Neutrophil (primary cell): ENCODE measurements at regions not wholly inside any gene's neighbourhood (a gene's known extent, or its start where the extent isn't known, plus 50 kb on each side); places are given as distances from the start of the nearest gene placed in this dataset.

Source experiments
- H3K27ac ChIP-seq: fragments of 200-600 bp; sonication (generic); 2 replicates; pipeline ENCODE4 v1.5.1; 2016; ENCODE audit warnings: mild to moderate bottlenecking, moderate library complexity
- H3K27me3 ChIP-seq: fragments of 200-600 bp; sonication (generic); 2 replicates; pipeline ENCODE4 v1.6.0; 2016; ENCODE audit warnings: mild to moderate bottlenecking
- H3K36me3 ChIP-seq: fragments of 200-600 bp; sonication (generic); 2 replicates; pipeline ENCODE4 v1.5.1; 2017
- H3K4me1 ChIP-seq, 2 experiments: fragments of 200-600 bp in 1 of 2; sonication (generic) in 1 of 2; 1 replicate in 1 of 2; 2 replicates in 1 of 2; pipeline versions ENCODE4 v1.5.1 to v1.6.1; 2013 to 2016; ENCODE audit warnings: low read depth in 1 of 2, low read length in 1 of 2, mild to moderate bottlenecking in 1 of 2, moderate library complexity in 1 of 2; ENCODE audit not compliant: control insufficient read depth in 1 of 2, insufficient read depth in 1 of 2
- H3K4me3 ChIP-seq, 2 experiments: fragments of 200-600 bp in 1 of 2; sonication (generic) in 1 of 2; 1 replicate in 1 of 2; 2 replicates in 1 of 2; pipeline ENCODE4 v1.5.1; 2013 to 2016; ENCODE audit warnings: low read depth in 1 of 2, low read length in 1 of 2, mild to moderate bottlenecking in 1 of 2, moderate library complexity in 1 of 2
- H3K9me3 ChIP-seq: fragments of 200-600 bp; sonication (generic); 2 replicates; pipeline ENCODE4 v1.5.1; 2016
- TF ChIP-seq, protein P1 (sequence below): fragments of 200-600 bp; sonication (generic); IDR thresholded peaks from 2 replicates; pipeline ENCODE4 v1.5.1; 2016; ENCODE audit warnings: antibody characterized with exemption

DNA sequence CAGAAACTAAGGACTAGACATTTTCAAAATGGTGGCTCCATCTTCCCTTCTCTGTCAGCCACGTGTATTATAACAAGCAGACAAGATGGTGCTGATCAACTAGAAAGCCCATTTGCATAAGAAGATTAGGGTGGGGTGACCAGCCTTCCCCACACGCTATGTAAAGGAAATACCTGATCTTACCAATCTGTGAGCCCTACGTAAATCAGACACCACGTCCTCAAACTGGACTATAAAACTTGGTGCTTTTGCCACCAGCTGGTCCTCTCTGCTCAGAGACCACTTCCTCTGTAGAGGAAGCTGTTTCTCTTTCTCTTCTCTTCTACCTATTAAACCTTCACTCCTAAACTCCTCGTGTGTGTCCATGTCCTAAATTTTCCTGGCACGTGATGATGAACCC lies 101.1 kb upstream of the PLEKHG7 start:
- no peaks in the 10 kb centered on the region for H3K4me1 ChIP-seq
- no peak overlapping the region for H3K27ac ChIP-seq
- H3K9me3 ChIP-seq = no peaks in the 10 kb centered on the region
- no peak overlapping the region for H3K4me3 ChIP-seq
- no peaks in the 10 kb centered on the region for H3K27me3 ChIP-seq
- TF ChIP-seq, protein P1, sequence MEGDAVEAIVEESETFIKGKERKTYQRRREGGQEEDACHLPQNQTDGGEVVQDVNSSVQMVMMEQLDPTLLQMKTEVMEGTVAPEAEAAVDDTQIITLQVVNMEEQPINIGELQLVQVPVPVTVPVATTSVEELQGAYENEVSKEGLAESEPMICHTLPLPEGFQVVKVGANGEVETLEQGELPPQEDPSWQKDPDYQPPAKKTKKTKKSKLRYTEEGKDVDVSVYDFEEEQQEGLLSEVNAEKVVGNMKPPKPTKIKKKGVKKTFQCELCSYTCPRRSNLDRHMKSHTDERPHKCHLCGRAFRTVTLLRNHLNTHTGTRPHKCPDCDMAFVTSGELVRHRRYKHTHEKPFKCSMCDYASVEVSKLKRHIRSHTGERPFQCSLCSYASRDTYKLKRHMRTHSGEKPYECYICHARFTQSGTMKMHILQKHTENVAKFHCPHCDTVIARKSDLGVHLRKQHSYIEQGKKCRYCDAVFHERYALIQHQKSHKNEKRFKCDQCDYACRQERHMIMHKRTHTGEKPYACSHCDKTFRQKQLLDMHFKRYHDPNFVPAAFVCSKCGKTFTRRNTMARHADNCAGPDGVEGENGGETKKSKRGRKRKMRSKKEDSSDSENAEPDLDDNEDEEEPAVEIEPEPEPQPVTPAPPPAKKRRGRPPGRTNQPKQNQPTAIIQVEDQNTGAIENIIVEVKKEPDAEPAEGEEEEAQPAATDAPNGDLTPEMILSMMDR = no peak
- H3K36me3 ChIP-seq = no peaks in the 10 kb centered on the region

DNA sequence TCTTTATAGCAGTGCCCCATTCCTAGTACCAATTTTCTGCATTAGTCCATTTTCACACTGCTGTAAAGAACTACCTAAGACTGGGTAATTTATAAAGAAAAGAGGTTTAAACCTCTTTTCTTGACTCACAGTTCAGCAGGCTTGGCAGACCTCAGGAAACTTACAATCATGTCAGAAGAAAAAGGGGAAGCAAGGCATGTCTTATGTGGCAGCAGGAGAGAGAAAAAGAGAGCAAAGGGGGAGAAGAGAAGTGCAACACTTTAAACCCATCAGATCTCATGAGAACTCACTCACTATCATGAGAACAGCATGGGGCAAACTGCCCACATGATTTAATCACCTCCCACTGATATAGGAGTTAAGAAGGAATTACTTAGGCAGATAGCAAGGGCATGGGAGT lies 101.6 kb upstream of the PLEKHG7 start:
- Histone ChIP-seq H3K27ac (no peak overlapping the region), H3K9me3 (no peaks in the 10 kb centered on the region), H3K27me3 (no peaks in the 10 kb centered on the region)

DNA sequence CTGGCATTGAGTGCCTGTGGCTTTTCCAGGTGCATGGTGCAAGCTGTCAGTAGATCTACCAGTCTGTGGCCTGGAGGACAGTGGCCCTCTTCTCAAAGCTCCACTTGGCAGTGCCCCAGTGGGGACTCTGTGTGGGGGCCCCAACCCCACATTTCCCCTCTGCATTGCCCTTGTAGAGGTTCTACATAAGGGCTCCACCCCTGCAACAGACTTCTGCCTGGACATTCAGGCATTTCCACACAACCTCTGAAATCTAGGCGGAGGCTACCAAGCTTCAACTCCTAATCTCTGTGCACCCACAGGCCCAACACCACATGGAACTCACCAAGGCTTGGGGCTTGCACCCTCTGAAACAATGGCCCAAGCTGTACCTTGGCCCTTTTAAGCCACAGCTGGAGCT lies 102.7 kb upstream of the PLEKHG7 start:
- H3K27ac ChIP-seq = no peak overlapping the region
- no peaks in the 10 kb centered on the region for H3K9me3 ChIP-seq
- no peaks in the 10 kb centered on the region for H3K36me3 ChIP-seq
- TF ChIP-seq, protein P1 = no peak
- no peaks in the 10 kb centered on the region for H3K4me1 ChIP-seq
- H3K27me3 ChIP-seq = no peaks in the 10 kb centered on the region
- H3K4me3 ChIP-seq = no peak overlapping the region

More for the DNA sequence above, 101.6 kb upstream of the PLEKHG7 start:
- H3K4me3 ChIP-seq = no peak overlapping the region
- no peaks in the 10 kb centered on the region for H3K4me1 ChIP-seq
- no peaks in the 10 kb centered on the region for H3K36me3 ChIP-seq
- TF ChIP-seq, protein P1 = no peak

DNA sequence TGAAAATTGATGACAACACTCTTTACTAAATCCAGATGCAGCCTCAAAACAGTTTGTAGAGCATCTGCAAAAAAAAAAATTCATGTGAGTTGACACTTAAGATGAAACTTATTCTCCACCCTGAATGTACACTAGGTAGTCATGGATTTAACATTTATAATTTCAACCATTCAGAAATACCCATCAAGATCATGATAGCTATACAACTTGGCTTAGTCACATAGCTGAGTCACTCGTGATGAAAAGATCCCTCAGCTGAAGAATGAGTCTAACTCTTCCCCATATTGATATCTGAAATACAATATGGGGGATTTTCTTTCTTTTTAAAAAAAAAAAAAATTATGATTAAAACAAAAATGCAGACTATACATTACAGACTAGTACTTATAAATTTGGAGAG lies 104.8 kb upstream of the PLEKHG7 start:
- Histone ChIP-seq H3K36me3 (no peaks in the 10 kb centered on the region), H3K27ac (no peak overlapping the region), H3K4me3 (no peak overlapping the region), H3K4me1 (no peaks in the 10 kb centered on the region), H3K9me3 (no peaks in the 10 kb centered on the region), H3K27me3 (no peaks in the 10 kb centered on the region)
- TF ChIP-seq, protein P1 = no peak

DNA sequence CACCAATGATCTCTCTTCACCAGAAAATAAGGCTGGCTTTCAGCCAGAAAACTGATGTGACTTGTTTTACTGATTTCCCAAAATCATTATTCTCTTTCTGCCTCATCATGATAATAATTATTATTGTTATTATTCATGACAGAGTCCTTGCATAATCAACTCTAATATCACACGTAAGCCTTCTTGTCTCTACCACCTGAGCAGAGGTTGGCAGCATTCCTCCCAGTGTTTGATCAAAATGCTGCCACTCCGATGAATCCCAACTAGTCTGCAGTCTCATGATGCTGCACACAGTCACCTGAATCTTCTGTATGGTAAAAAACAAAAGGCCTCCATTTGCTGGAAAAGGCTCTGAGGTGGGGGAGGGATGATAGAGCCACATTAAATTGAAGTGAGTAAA lies 105.7 kb upstream of the PLEKHG7 start:
- H3K27ac ChIP-seq = no peak overlapping the region
- no peak overlapping the region for H3K4me3 ChIP-seq

More for the DNA sequence above, 105.7 kb upstream of the PLEKHG7 start:
- H3K27me3 ChIP-seq = no peaks in the 10 kb centered on the region
- H3K36me3 ChIP-seq = no peaks in the 10 kb centered on the region
- TF ChIP-seq, protein P1 = no peak
- no peaks in the 10 kb centered on the region for H3K4me1 ChIP-seq
- no peaks in the 10 kb centered on the region for H3K9me3 ChIP-seq
